ENCODE measurements at regions not wholly inside any gene's neighbourhood (a gene's known extent, or its start where the extent isn't known, plus 50 kb on each side); places are given as distances from the start of the nearest gene placed in this dataset.

- Mint-ChIP-seq H3K27me3 (ENCODE audit: insufficient read depth) (no peaks in the 10 kb centered on the region), H3K9me3 (peaks cover 4% of the 10 kb centered on the region), H3K36me3 (ENCODE audit: low read depth) (no peaks in the 10 kb centered on the region), H3K27ac (no peak overlapping the region), H3K4me1 (ENCODE audit: low read depth) (no peaks in the 10 kb centered on the region), H3K4me3 (no peak overlapping the region)
- intact Hi-C loops (cut with micrococcal nuclease): no loop called here
- DNase-seq (ENCODE audit: low spot score): no peak
These were observed 1240.0 kb upstream of the ADGRL3 start for GRCh38 chr4:59960143-59960542.

- intact Hi-C loops (cut with micrococcal nuclease): no loop called here
- peaks cover 4% of the 10 kb centered on the region for H3K9me3 Mint-ChIP-seq
- no peaks in the 10 kb centered on the region for H3K36me3 Mint-ChIP-seq (ENCODE audit: low read depth)
These were observed 1233.4 kb upstream of the ADGRL3 start for GRCh38 chr4:59966758-59967157.

GRCh38 chr4:59968796-59969195 lies 1231.3 kb upstream of the ADGRL3 start:
- Mint-ChIP-seq H3K4me1 (ENCODE audit: low read depth) (no peaks in the 10 kb centered on the region), H3K27me3 (ENCODE audit: insufficient read depth) (no peaks in the 10 kb centered on the region), H3K36me3 (ENCODE audit: low read depth) (no peaks in the 10 kb centered on the region), H3K4me3 (no peak overlapping the region), H3K27ac (no peak overlapping the region), H3K9me3 (no peaks in the 10 kb centered on the region)
- intact Hi-C loops (cut with micrococcal nuclease): no loop called here
- DNase-seq (ENCODE audit: low spot score): no peak

More at GRCh38 chr4:59966758-59967157, 1233.4 kb upstream of the ADGRL3 start:
- H3K4me1 Mint-ChIP-seq (ENCODE audit: low read depth): no peaks in the 10 kb centered on the region
- no peak overlapping the region for H3K4me3 Mint-ChIP-seq
- H3K27ac Mint-ChIP-seq: no peak overlapping the region
- no peak for DNase-seq (ENCODE audit: low spot score)
- H3K27me3 Mint-ChIP-seq (ENCODE audit: insufficient read depth): no peaks in the 10 kb centered on the region

- H3K4me3 Mint-ChIP-seq: no peak overlapping the region
- DNase-seq (ENCODE audit: low spot score): no peak
- H3K27ac Mint-ChIP-seq: no peak overlapping the region
- intact Hi-C loops (cut with micrococcal nuclease): no loop called here
- no peaks in the 10 kb centered on the region for H3K36me3 Mint-ChIP-seq (ENCODE audit: low read depth)
- no peaks in the 10 kb centered on the region for H3K9me3 Mint-ChIP-seq
- no peaks in the 10 kb centered on the region for H3K4me1 Mint-ChIP-seq (ENCODE audit: low read depth)
- no peaks in the 10 kb centered on the region for H3K27me3 Mint-ChIP-seq (ENCODE audit: insufficient read depth)
These were observed 1230.2 kb upstream of the ADGRL3 start for GRCh38 chr4:59969909-59970308.

- no peak for DNase-seq (ENCODE audit: low spot score)
- Mint-ChIP-seq H3K36me3 (ENCODE audit: low read depth) (no peaks in the 10 kb centered on the region), H3K4me1 (ENCODE audit: low read depth) (no peaks in the 10 kb centered on the region), H3K27me3 (ENCODE audit: insufficient read depth) (no peaks in the 10 kb centered on the region), H3K4me3 (no peak overlapping the region), H3K9me3 (no peaks in the 10 kb centered on the region), H3K27ac (no peak overlapping the region)
- intact Hi-C loops (cut with micrococcal nuclease): no loop called here
These were observed 1228.2 kb upstream of the ADGRL3 start for GRCh38 chr4:59971952-59972351.

GRCh38 chr4:59973492-59973891 lies 1226.6 kb upstream of the ADGRL3 start:
- no peak overlapping the region for H3K4me3 Mint-ChIP-seq
- H3K27ac Mint-ChIP-seq: no peak overlapping the region
- no peaks in the 10 kb centered on the region for H3K9me3 Mint-ChIP-seq
- no peak for DNase-seq (ENCODE audit: low spot score)
- intact Hi-C loops (cut with micrococcal nuclease): no loop called here
- no peaks in the 10 kb centered on the region for H3K4me1 Mint-ChIP-seq (ENCODE audit: low read depth)
- H3K27me3 Mint-ChIP-seq (ENCODE audit: insufficient read depth): no peaks in the 10 kb centered on the region
- H3K36me3 Mint-ChIP-seq (ENCODE audit: low read depth): no peaks in the 10 kb centered on the region

GRCh38 chr4:59979061-59979460 lies 1221.1 kb upstream of the ADGRL3 start:
- DNase-seq (ENCODE audit: low spot score): no peak
- intact Hi-C loops (cut with micrococcal nuclease): no loop called here
- Mint-ChIP-seq H3K9me3 (peaks cover 3% of the 10 kb centered on the region), H3K27me3 (ENCODE audit: insufficient read depth) (no peaks in the 10 kb centered on the region), H3K36me3 (ENCODE audit: low read depth) (no peaks in the 10 kb centered on the region), H3K4me1 (ENCODE audit: low read depth) (no peaks in the 10 kb centered on the region), H3K4me3 (no peak overlapping the region), H3K27ac (no peak overlapping the region)

- H3K4me3 Mint-ChIP-seq: no peak overlapping the region
- DNase-seq (ENCODE audit: low spot score): no peak
- H3K4me1 Mint-ChIP-seq (ENCODE audit: low read depth): no peaks in the 10 kb centered on the region
- intact Hi-C loops (cut with micrococcal nuclease): no loop called here
- no peaks in the 10 kb centered on the region for H3K36me3 Mint-ChIP-seq (ENCODE audit: low read depth)
- H3K27me3 Mint-ChIP-seq (ENCODE audit: insufficient read depth): no peaks in the 10 kb centered on the region
- no peak overlapping the region for H3K27ac Mint-ChIP-seq
- H3K9me3 Mint-ChIP-seq: peaks cover 3% of the 10 kb centered on the region
These were observed 1216.3 kb upstream of the ADGRL3 start for GRCh38 chr4:59983852-59984251.

- Mint-ChIP-seq H3K4me1 (ENCODE audit: low read depth) (no peaks in the 10 kb centered on the region), H3K36me3 (ENCODE audit: low read depth) (no peaks in the 10 kb centered on the region), H3K27me3 (ENCODE audit: insufficient read depth) (no peaks in the 10 kb centered on the region), H3K9me3 (no peaks in the 10 kb centered on the region), H3K4me3 (no peak overlapping the region), H3K27ac (no peak overlapping the region)
- intact Hi-C loops (cut with micrococcal nuclease): no loop called here
- no peak for DNase-seq (ENCODE audit: low spot score)
These were observed 1212.8 kb upstream of the ADGRL3 start for GRCh38 chr4:59987289-59987688.

- no peak overlapping the region for H3K4me3 Mint-ChIP-seq
- no peak for DNase-seq (ENCODE audit: low spot score)
- intact Hi-C loops (cut with micrococcal nuclease): no loop called here
- no peak overlapping the region for H3K27ac Mint-ChIP-seq
- H3K9me3 Mint-ChIP-seq: peaks cover 21% of the 10 kb centered on the region
- no peaks in the 10 kb centered on the region for H3K27me3 Mint-ChIP-seq (ENCODE audit: insufficient read depth)
- H3K4me1 Mint-ChIP-seq (ENCODE audit: low read depth): no peaks in the 10 kb centered on the region
- no peaks in the 10 kb centered on the region for H3K36me3 Mint-ChIP-seq (ENCODE audit: low read depth)
These were observed 1206.0 kb upstream of the ADGRL3 start for GRCh38 chr4:59994118-59994517.

- intact Hi-C loops (cut with micrococcal nuclease): no loop called here
- Mint-ChIP-seq H3K4me1 (ENCODE audit: low read depth) (no peaks in the 10 kb centered on the region), H3K27me3 (ENCODE audit: insufficient read depth) (no peaks in the 10 kb centered on the region), H3K36me3 (ENCODE audit: low read depth) (no peaks in the 10 kb centered on the region), H3K4me3 (no peak overlapping the region), H3K27ac (no peak overlapping the region), H3K9me3 (peaks cover 3% of the 10 kb centered on the region)
- no peak for DNase-seq (ENCODE audit: low spot score)
These were observed 1197.4 kb upstream of the ADGRL3 start for GRCh38 chr4:60002603-60003337.

GRCh38 chr4:60013464-60014184 lies 1186.5 kb upstream of the ADGRL3 start:
- Mint-ChIP-seq H3K4me1 (ENCODE audit: low read depth) (no peaks in the 10 kb centered on the region), H3K27me3 (ENCODE audit: insufficient read depth) (no peaks in the 10 kb centered on the region), H3K9me3 (no peaks in the 10 kb centered on the region), H3K36me3 (ENCODE audit: low read depth) (no peaks in the 10 kb centered on the region), H3K4me3 (no peak overlapping the region), H3K27ac (no peak overlapping the region)
- intact Hi-C loops (cut with micrococcal nuclease): no loop called here
- no peak for DNase-seq (ENCODE audit: low spot score)

GRCh38 chr4:60016971-60017370 lies 1183.2 kb upstream of the ADGRL3 start:
- H3K27ac Mint-ChIP-seq: no peak overlapping the region
- H3K9me3 Mint-ChIP-seq: no peaks in the 10 kb centered on the region
- no peak for DNase-seq (ENCODE audit: low spot score)
- no peaks in the 10 kb centered on the region for H3K27me3 Mint-ChIP-seq (ENCODE audit: insufficient read depth)
- H3K36me3 Mint-ChIP-seq (ENCODE audit: low read depth): no peaks in the 10 kb centered on the region
- intact Hi-C loops (cut with micrococcal nuclease): no loop called here
- no peaks in the 10 kb centered on the region for H3K4me1 Mint-ChIP-seq (ENCODE audit: low read depth)
- no peak overlapping the region for H3K4me3 Mint-ChIP-seq

All from activated T-helper 1 cell treated with anti-CD3 and anti-CD28 coated beads, Interleukin-12 subunit alpha, Interleukin-12 subunit beta, Interleukin-2, Interleukin-4 antibody, amounts not matched to agents 30 ng/mL and 10 ng/mL and 1 ng/mL, durations not matched to agents 14 hours and 24 hours and 36 hours (primary cell).